ENCODE measurements at regions not wholly inside any gene's neighbourhood (a gene's known extent, or its start where the extent isn't known, plus 50 kb on each side); places are given as distances from the start of the nearest gene placed in this dataset.

DNA sequence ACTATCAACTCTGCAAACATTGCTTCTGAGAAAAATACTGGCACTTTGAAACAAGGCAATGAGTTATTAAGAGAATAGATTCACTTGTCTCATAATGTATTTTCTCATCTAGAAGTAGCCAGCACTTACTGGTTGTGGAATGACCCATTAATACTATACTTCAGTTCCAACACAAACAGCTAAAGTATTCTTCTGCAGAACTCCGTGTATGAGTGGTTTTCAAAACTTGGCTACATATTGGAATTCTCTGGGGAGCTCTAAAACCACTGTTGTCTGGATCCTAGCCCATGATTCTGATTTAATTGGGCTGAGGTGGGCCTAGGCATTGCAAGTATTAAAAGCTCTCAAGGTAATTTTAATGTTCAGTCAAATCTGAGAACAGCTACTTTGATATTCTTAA, 1416.4 kb upstream of the RAG2 start:
- no peak overlapping the region for H3K4me3 Mint-ChIP-seq
- H3K9me3 Mint-ChIP-seq: no peaks in the 10 kb centered on the region
- TF ChIP-seq CTCF (conservative IDR thresholded peaks at IDR 0.05): no peak
- H3K4me1 Mint-ChIP-seq (ENCODE audit: unreplicated experiment): no peaks in the 10 kb centered on the region
- no peak for DNase-seq (ENCODE audit: extremely low spot score, unreplicated experiment)
- no peaks in the 10 kb centered on the region for H3K36me3 Mint-ChIP-seq
- H3K27me3 Mint-ChIP-seq: no peaks in the 10 kb centered on the region
- H3K27ac Mint-ChIP-seq: no peak overlapping the region

DNA sequence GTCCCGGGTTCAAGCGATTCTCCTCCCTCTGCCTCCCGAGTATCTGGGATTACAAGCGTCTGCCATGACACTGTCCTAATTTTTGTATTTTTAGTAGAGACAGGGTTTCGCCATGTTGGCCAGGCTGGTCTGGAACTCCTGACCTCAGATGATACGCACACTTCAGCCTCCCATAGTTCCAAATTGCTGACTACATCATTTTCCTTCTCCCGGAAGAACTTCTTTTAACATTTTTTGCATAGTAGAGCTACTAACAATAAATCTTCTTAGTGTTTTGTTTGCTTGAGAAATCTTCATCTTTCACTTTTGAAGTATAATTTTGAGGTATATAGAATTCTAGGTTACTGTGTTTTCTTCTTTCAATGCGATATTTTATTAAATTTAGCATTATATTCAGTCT, 1415.1 kb upstream of the RAG2 start:
- no peaks in the 10 kb centered on the region for H3K9me3 Mint-ChIP-seq
- H3K4me1 Mint-ChIP-seq (ENCODE audit: unreplicated experiment): no peaks in the 10 kb centered on the region
- DNase-seq (ENCODE audit: extremely low spot score, unreplicated experiment): no peak
- no peak overlapping the region for H3K27ac Mint-ChIP-seq
- no peaks in the 10 kb centered on the region for H3K36me3 Mint-ChIP-seq
- no peak overlapping the region for H3K4me3 Mint-ChIP-seq
- no peak for TF ChIP-seq CTCF (conservative IDR thresholded peaks at IDR 0.05)
- H3K27me3 Mint-ChIP-seq: no peaks in the 10 kb centered on the region

GRCh38 chr11:38011496-38011895, 1413.5 kb upstream of the RAG2 start:
- no peak for DNase-seq (ENCODE audit: extremely low spot score, unreplicated experiment)
- Mint-ChIP-seq H3K9me3 (no peaks in the 10 kb centered on the region), H3K4me1 (ENCODE audit: unreplicated experiment) (no peaks in the 10 kb centered on the region), H3K27me3 (no peaks in the 10 kb centered on the region), H3K4me3 (no peak overlapping the region), H3K27ac (no peak overlapping the region), H3K36me3 (no peaks in the 10 kb centered on the region)
- no peak for TF ChIP-seq CTCF (conservative IDR thresholded peaks at IDR 0.05)

DNA sequence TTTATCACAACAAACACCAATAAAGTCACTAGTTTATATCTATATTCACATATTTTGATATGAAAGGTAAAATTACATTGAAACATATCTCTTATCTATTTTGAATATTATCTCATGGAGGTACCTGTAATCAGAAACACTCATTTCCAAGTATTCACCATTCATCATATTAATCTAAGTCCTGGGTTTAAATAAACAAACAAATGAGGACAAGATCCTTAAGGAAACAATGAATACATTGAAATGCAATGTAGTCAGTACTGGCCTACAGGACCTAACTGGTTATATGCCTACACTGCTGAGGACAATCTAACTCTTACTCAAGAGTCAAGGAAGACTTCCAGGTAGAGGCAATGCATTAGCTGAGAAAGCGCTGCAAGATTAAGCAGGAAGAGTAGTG, 1411.9 kb upstream of the RAG2 start:
- Mint-ChIP-seq H3K27ac (no peak overlapping the region), H3K4me3 (no peak overlapping the region), H3K9me3 (no peaks in the 10 kb centered on the region), H3K36me3 (no peaks in the 10 kb centered on the region), H3K27me3 (no peaks in the 10 kb centered on the region), H3K4me1 (ENCODE audit: unreplicated experiment) (no peaks in the 10 kb centered on the region)
- TF ChIP-seq CTCF (conservative IDR thresholded peaks at IDR 0.05): no peak
- no peak for DNase-seq (ENCODE audit: extremely low spot score, unreplicated experiment)

- no peak for DNase-seq (ENCODE audit: extremely low spot score, unreplicated experiment)
- no peak for TF ChIP-seq CTCF (conservative IDR thresholded peaks at IDR 0.05)
- H3K4me3 Mint-ChIP-seq: no peak overlapping the region
- no peaks in the 10 kb centered on the region for H3K9me3 Mint-ChIP-seq
- H3K4me1 Mint-ChIP-seq (ENCODE audit: unreplicated experiment): no peaks in the 10 kb centered on the region
- H3K36me3 Mint-ChIP-seq: no peaks in the 10 kb centered on the region
- H3K27me3 Mint-ChIP-seq: no peaks in the 10 kb centered on the region
- H3K27ac Mint-ChIP-seq: no peak overlapping the region
Observed at GRCh38 chr11:38006466-38006865, 1408.4 kb upstream of the RAG2 start.

- Mint-ChIP-seq H3K27me3 (no peaks in the 10 kb centered on the region), H3K9me3 (no peaks in the 10 kb centered on the region), H3K4me3 (no peak overlapping the region), H3K27ac (no peak overlapping the region), H3K36me3 (no peaks in the 10 kb centered on the region), H3K4me1 (ENCODE audit: unreplicated experiment) (no peaks in the 10 kb centered on the region)
- DNase-seq (ENCODE audit: extremely low spot score, unreplicated experiment): no peak
- no peak for TF ChIP-seq CTCF (conservative IDR thresholded peaks at IDR 0.05)
Observed at GRCh38 chr11:38005597-38005996, 1407.6 kb upstream of the RAG2 start.
